OCI-LY3 (cell line): ENCODE measurements at regions not wholly inside any gene's neighbourhood (a gene's known extent, or its start where the extent isn't known, plus 50 kb on each side); places are given as distances from the start of the nearest gene placed in this dataset.

ENCODE experiments used
- CTCF ChIP-seq: fragments of 200-600, 300-600 bp; sonication (generic); IDR thresholded peaks from 2 replicates; pipeline ENCODE4 v1.5.1; 2014; ENCODE audit warnings: antibody characterized with exemption, low read length, low read depth
- EZH2phosphoT487 ChIP-seq: fragments of 200-600 bp; shearing (Covaris generic); IDR thresholded peaks from 2 replicates; pipeline ENCODE4 v1.6.1; 2018; ENCODE audit warnings: antibody characterized with exemption, mixed run types, low read depth

- TF ChIP-seq CTCF (no peak), EZH2phosphoT487 (no peak)
Measured at GRCh38 chr10:8539056-8539455, 484.6 kb downstream of the GATA3 start.
